Adipose tissue (tissue), 3 donors: ENCODE measurements at regions not wholly inside any gene's neighbourhood (a gene's known extent, or its start where the extent isn't known, plus 50 kb on each side); places are given as distances from the start of the nearest gene placed in this dataset.

Experiments
- H3K27ac ChIP-seq: one replicate; pipeline ENCODE4 v1.5.1; 2013; ENCODE audit warnings: low read depth, low read length
- WGBS, 3 donors: extraction: QIAGEN DNeasy Blood & Tissue Kit; methylation state at CpG; one replicate each; pipeline ENCODE4 v1.1.7; 2013; 5-methylcytosine and 5-hydroxymethylcytosine counted together
- donor health status: healthy with polysubstance abuse.
- donor health status: Bipolar disorder and iron deficiency.
- donor health status: healthy.

- whole genome bisulfite sequencing, 3 donors, result 68 to 81% (median 75%) methylated on average over 14 to 15 of the region's 15 CpGs
- no peak overlapping the region for H3K27ac ChIP-seq
These were observed 77.2 kb upstream of the HS6ST1 start for GRCh38 chr2:128395640-128396499.

GRCh38 chr2:128396500-128396891 lies 77.8 kb upstream of the HS6ST1 start:
- no peak overlapping the region for H3K27ac ChIP-seq
- WGBS, 3 donors, result 86 to 91% (median 90%) methylated on average over 7 of the region's 7 CpGs

- H3K27ac ChIP-seq, result no peak overlapping the region
- WGBS, 3 donors, result 85 to 91% (median 86%) methylated on average over 2 of the region's 2 CpGs
These were observed 78.3 kb upstream of the HS6ST1 start for GRCh38 chr2:128396946-128397345.

GRCh38 chr2:128399256-128399655 lies 80.6 kb upstream of the HS6ST1 start:
- 68 to 86% (median 69%) methylated on average over 2 of the region's 2 CpGs for WGBS, 3 donors
- no peak overlapping the region for H3K27ac ChIP-seq

GRCh38 chr2:128399690-128400291 lies 81.1 kb upstream of the HS6ST1 start:
- 43 to 67% (median 59%) methylated on average over 5 of the region's 5 CpGs for WGBS, 3 donors
- H3K27ac ChIP-seq, result no peak overlapping the region

GRCh38 chr2:128401680-128402079 lies 83.0 kb upstream of the HS6ST1 start:
- no peak overlapping the region for H3K27ac ChIP-seq
- 95 to 98% (median 95%) methylated on average over 6 to 8 of the region's 8 CpGs for WGBS, 3 donors

- no peak overlapping the region for H3K27ac ChIP-seq
- 71 to 92% (median 83%) methylated on average over 12 to 13 of the region's 13 CpGs for WGBS, 3 donors
These were observed 84.4 kb upstream of the HS6ST1 start for GRCh38 chr2:128402911-128403670.

- no peak overlapping the region for H3K27ac ChIP-seq
- WGBS, 3 donors, result 90 to 94% (median 91%) methylated on average over 5 of the region's 5 CpGs
These were observed 85.4 kb upstream of the HS6ST1 start for GRCh38 chr2:128403814-128404708.

GRCh38 chr2:128404709-128405466 lies 86.2 kb upstream of the HS6ST1 start:
- no peak overlapping the region for H3K27ac ChIP-seq
- 89 to 90% (median 90%) methylated on average over 11 of the region's 11 CpGs for WGBS, 3 donors

- 73 to 84% (median 77%) methylated on average over 5 of the region's 5 CpGs for WGBS, 3 donors
- no peak overlapping the region for H3K27ac ChIP-seq
These were observed 86.8 kb upstream of the HS6ST1 start for GRCh38 chr2:128405467-128405900.

- WGBS, 3 donors, result 80 to 91% (median 90%) methylated on average over 6 of the region's 6 CpGs
- H3K27ac ChIP-seq, result no peak overlapping the region
These were observed 87.4 kb upstream of the HS6ST1 start for GRCh38 chr2:128405981-128406613.

GRCh38 chr2:128406736-128407554 lies 88.3 kb upstream of the HS6ST1 start:
- 74 to 93% (median 82%) methylated on average over 18 of the region's 18 CpGs for WGBS, 3 donors

GRCh38 chr2:128408349-128409305 lies 90.0 kb upstream of the HS6ST1 start:
- H3K27ac ChIP-seq, result no peak overlapping the region

More at GRCh38 chr2:128406736-128407554, 88.3 kb upstream of the HS6ST1 start:
- H3K27ac ChIP-seq, result no peak overlapping the region

GRCh38 chr2:128409326-128410034 lies 90.8 kb upstream of the HS6ST1 start:
- 83 to 90% (median 89%) methylated on average over 9 of the region's 9 CpGs for WGBS, 3 donors
- no peak overlapping the region for H3K27ac ChIP-seq

More at GRCh38 chr2:128408349-128409305, 90.0 kb upstream of the HS6ST1 start:
- WGBS, 3 donors, result 46 to 77% (median 47%) methylated on average over 17 of the region's 17 CpGs
